Spleen (tissue), 11 donors: ENCODE measurements at regions not wholly inside any gene's neighbourhood (a gene's known extent, or its start where the extent isn't known, plus 50 kb on each side); places are given as distances from the start of the nearest gene placed in this dataset.
"Not testable (repeated sequence)": the region's sequence is repeated elsewhere in the genome, so short reads cannot be mapped to it uniquely, and the experiment has no call there.

ENCODE experiments used
- DNase-seq: peaks from one replicate; pipeline ENCODE4 v3.0.0-alpha.2; 2020
- H3K27ac ChIP-seq, 8 donors: fragments of 200-600 bp; sonication (generic) in 7 of 8; 1 replicate in 4 of 8; 2 replicates in 4 of 8; pipeline versions ENCODE4 v1.5.0 to v1.8.0; 2016 to 2021; ENCODE audit warnings: inconsistent platforms in 4 of 8, mild to moderate bottlenecking in 4 of 8, moderate library complexity in 1 of 8
- H3K27me3 ChIP-seq, 7 donors: fragments of 200-600 bp; sonication (generic) in 6 of 7; replicated peaks in 1 of 7; 1 replicate in 4 of 7; 2 replicates in 3 of 7; pipeline versions ENCODE4 v1.5.0 to v1.8.0; 2016 to 2021; ENCODE audit warnings: inconsistent platforms in 3 of 7, mild to moderate bottlenecking in 1 of 7
- H3K36me3 ChIP-seq, 6 donors: fragments of 200-600 bp; sonication (generic) in 5 of 6; 1 replicate in 4 of 6; 2 replicates in 2 of 6; pipeline versions ENCODE4 v1.5.0 to v1.8.0; 2016 to 2021; ENCODE audit warnings: inconsistent platforms in 2 of 6
- H3K4me1 ChIP-seq, 6 donors: fragments of 200-600 bp; sonication (generic) in 5 of 6; 1 replicate in 3 of 6; 2 replicates in 3 of 6; pipeline versions ENCODE4 v1.5.0 to v1.8.0; 2016 to 2021; ENCODE audit warnings: inconsistent platforms in 3 of 6
- H3K4me3 ChIP-seq, 8 donors: fragments of 200-600 bp; sonication (generic) in 7 of 8; 1 replicate in 4 of 8; 2 replicates in 4 of 8; pipeline versions ENCODE4 v1.5.0 to v1.8.0; 2016 to 2021; ENCODE audit warnings: inconsistent platforms in 4 of 8, mild to moderate bottlenecking in 4 of 8, moderate library complexity in 2 of 8
- H3K9me3 ChIP-seq, 8 donors: fragments of 200-600 bp; sonication (generic) in 7 of 8; 1 replicate in 4 of 8; 2 replicates in 4 of 8; pipeline versions ENCODE4 v1.5.0 to v1.8.0; 2016 to 2021; ENCODE audit warnings: inconsistent platforms in 4 of 8
- CTCF ChIP-seq, 11 experiments: fragments of 200-600 bp in 7 of 11; fragments of 450-650 bp in 4 of 11; sonication (generic) in 4 of 11; IDR thresholded peaks in 8 of 11; conservative IDR thresholded peaks in 3 of 11; 1 replicate in 7 of 11; 2 replicates in 4 of 11; pipeline versions ENCODE4 v1.4.0 to v1.8.0; 2016 to 2021; ENCODE audit warnings: antibody characterized with exemption in 11 of 11, inconsistent platforms in 4 of 11, mild to moderate bottlenecking in 1 of 11
- POLR2A ChIP-seq, 3 donors: fragments of 450-650 bp; IDR thresholded peaks; one replicate each; pipeline ENCODE4 v1.5.1; 2017; ENCODE audit warnings: antibody characterized with exemption in 3 of 3, mild to moderate bottlenecking in 1 of 3
- POLR2AphosphoS5 ChIP-seq, 3 donors: sonication (generic); formaldehyde crosslinking; IDR thresholded peaks; one replicate each; pipeline ENCODE4 v1.5.1; 2017; ENCODE audit warnings: antibody characterized with exemption in 3 of 3
- WGBS, 5 donors: extraction: QIAGEN DNeasy Blood & Tissue Kit in 3 of 5; methylation state at CpG; one replicate each; pipeline versions ENCODE4 v1.1.5 to v1.1.7; 2013 to 2018; 5-methylcytosine and 5-hydroxymethylcytosine counted together
- intact Hi-C: fragments of 100-400 bp; cut with DNase I; formaldehyde crosslinking; loops from one replicate; pipeline ENCODE4 v1.15.0; 2023; ENCODE audit warnings: low total_unique reads
- donor health status: healthy with polysubstance abuse.
- donor health status: DM: no; HTN: no; CAD: no; lungs with moderate emphysema.
- donor health status: DM: no; HTN: no; CAD: no.
- donor health status: Bipolar disorder and iron deficiency.
- donor health status: healthy.
- donor health status: DM: no; HTN: no; CAD: no.
- donor health status: DM: yes; HTN: yes; CAD: no.

- Histone ChIP-seq H3K9me3 (peaks cover 0 to 16% (median 5%) of the 10 kb centered on the region in 8 donors), H3K4me1 (no peaks in the 10 kb centered on the region), H3K27ac (no peak overlapping the region), H3K4me3 (no peak overlapping the region), H3K36me3 (no peaks in the 10 kb centered on the region), H3K27me3 (no peaks in the 10 kb centered on the region)
- TF ChIP-seq POLR2A (IDR thresholded peaks at IDR 0.05) (no peak), POLR2AphosphoS5 (IDR thresholded peaks at IDR 0.05) (no peak), CTCF (IDR thresholded peaks at IDR 0.05 in 8 of 11, conservative IDR thresholded peaks at IDR 0.05 in 3 of 11) (no peak)
- intact Hi-C loops: no loop called here
- 74 to 90% (median 81%) methylated on average over 4 of the region's 4 CpGs for WGBS, 5 donors
- DNase-seq: no peak
These were observed 992.6 kb downstream of the PCDH9 start for GRCh38 chr13:66237411-66238062.

GRCh38 chr13:66234159-66234558, 996.0 kb downstream of the PCDH9 start:
- peaks cover 0 to 12% (median 5%) of the 10 kb centered on the region in 8 donors for H3K9me3 ChIP-seq
- 46 to 82% (median 50%) methylated on average over 1 of the region's 1 CpG for WGBS, 5 donors
- intact Hi-C loops: no loop called here
- H3K27ac ChIP-seq: no peak overlapping the region
- H3K4me1 ChIP-seq: no peaks in the 10 kb centered on the region
- no peaks in the 10 kb centered on the region for H3K36me3 ChIP-seq
- DNase-seq: no peak
- H3K27me3 ChIP-seq: no peaks in the 10 kb centered on the region
- no peak for TF ChIP-seq POLR2A (IDR thresholded peaks at IDR 0.05)
- TF ChIP-seq CTCF (IDR thresholded peaks at IDR 0.05 in 8 of 11, conservative IDR thresholded peaks at IDR 0.05 in 3 of 11): no peak
- no peak for TF ChIP-seq POLR2AphosphoS5 (IDR thresholded peaks at IDR 0.05)
- no peak overlapping the region for H3K4me3 ChIP-seq

- H3K9me3 ChIP-seq: peaks cover 0 to 12% (median 5%) of the 10 kb centered on the region in 8 donors
- H3K4me1 ChIP-seq, DNase-seq, H3K27ac ChIP-seq, H3K36me3 ChIP-seq, H3K27me3 ChIP-seq, intact Hi-C loops, H3K4me3 ChIP-seq: not testable (repeated sequence)
- 88 to 96% (median 90%) methylated on average over 3 to 6 of the region's 6 CpGs for WGBS, 5 donors
These were observed 998.2 kb downstream of the PCDH9 start for GRCh38 chr13:66231958-66232357.

GRCh38 chr13:66225072-66225471, 1005.1 kb downstream of the PCDH9 start:
- no peak for TF ChIP-seq POLR2A (IDR thresholded peaks at IDR 0.05)
- no peak for TF ChIP-seq CTCF (IDR thresholded peaks at IDR 0.05 in 8 of 11, conservative IDR thresholded peaks at IDR 0.05 in 3 of 11)
- no peak for TF ChIP-seq POLR2AphosphoS5 (IDR thresholded peaks at IDR 0.05)
- Histone ChIP-seq H3K27me3 (no peaks in the 10 kb centered on the region), H3K36me3 (no peaks in the 10 kb centered on the region), H3K27ac (no peak overlapping the region), H3K9me3 (no peaks in the 10 kb centered on the region), H3K4me3 (no peak overlapping the region), H3K4me1 (no peaks in the 10 kb centered on the region)
- no peak for DNase-seq
- WGBS, 5 donors: 78 to 83% (median 80%) methylated on average over 2 of the region's 2 CpGs
- intact Hi-C loops: no loop called here

- H3K4me3 ChIP-seq: no peak overlapping the region
- no peaks in the 10 kb centered on the region for H3K36me3 ChIP-seq
- 60 to 91% (median 90%) methylated on average over 2 of the region's 2 CpGs for WGBS, 5 donors
- H3K4me1 ChIP-seq: no peaks in the 10 kb centered on the region
- intact Hi-C loops: no loop called here
- H3K27ac ChIP-seq: no peak overlapping the region
- TF ChIP-seq POLR2A (IDR thresholded peaks at IDR 0.05): no peak
- TF ChIP-seq POLR2AphosphoS5 (IDR thresholded peaks at IDR 0.05): no peak
- TF ChIP-seq CTCF (IDR thresholded peaks at IDR 0.05 in 8 of 11, conservative IDR thresholded peaks at IDR 0.05 in 3 of 11): no peak
- no peaks in the 10 kb centered on the region for H3K27me3 ChIP-seq
- no peak for DNase-seq
- H3K9me3 ChIP-seq: no peaks in the 10 kb centered on the region
These were observed 1005.5 kb downstream of the PCDH9 start for GRCh38 chr13:66224663-66225062.
